D721Med (cell line): ENCODE measurements at regions not wholly inside any gene's neighbourhood (a gene's known extent, or its start where the extent isn't known, plus 50 kb on each side); places are given as distances from the start of the nearest gene placed in this dataset.

Experiments
- DNase-seq: peaks from one replicate; pipeline ENCODE4 v3.0.0; 2011; ENCODE audit warnings: low spot score; ENCODE audit not compliant: insufficient read length
- FAIRE-seq: peaks from 2 replicates; lab custom pipeline; 2011; peaks lifted over from hg19 to GRCh38; lab: Jason Lieb, UNC
- TF ChIP-seq, protein P1 (sequence below): IDR thresholded peaks from 2 replicates; pipeline ENCODE4 v1.5.1; 2012; ENCODE audit warnings: mild to moderate bottlenecking, control low read depth; ENCODE audit not compliant: insufficient read depth; ENCODE audit errors: missing control alignments

DNA sequence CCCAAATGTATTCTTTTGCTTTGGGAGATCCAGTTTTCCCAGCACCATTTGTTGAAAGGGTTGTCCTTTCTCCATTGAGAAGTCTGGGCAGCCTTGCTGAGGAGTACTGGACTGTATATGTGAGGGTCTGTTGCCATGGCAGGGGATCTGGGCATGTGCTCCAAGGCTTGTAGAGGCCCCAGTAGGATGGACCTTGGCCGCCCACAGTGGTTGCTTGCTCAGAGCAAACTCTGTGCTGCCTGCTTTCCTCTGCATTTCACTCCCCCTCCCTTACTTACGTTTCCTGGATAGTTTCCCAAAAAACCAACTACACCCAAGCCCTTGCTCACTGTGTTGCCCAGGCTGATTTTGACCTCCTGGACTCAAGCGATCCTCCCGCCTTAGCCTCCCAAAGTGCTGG is 97.2 kb upstream of the PRR23E start:
- TF ChIP-seq, protein P1, sequence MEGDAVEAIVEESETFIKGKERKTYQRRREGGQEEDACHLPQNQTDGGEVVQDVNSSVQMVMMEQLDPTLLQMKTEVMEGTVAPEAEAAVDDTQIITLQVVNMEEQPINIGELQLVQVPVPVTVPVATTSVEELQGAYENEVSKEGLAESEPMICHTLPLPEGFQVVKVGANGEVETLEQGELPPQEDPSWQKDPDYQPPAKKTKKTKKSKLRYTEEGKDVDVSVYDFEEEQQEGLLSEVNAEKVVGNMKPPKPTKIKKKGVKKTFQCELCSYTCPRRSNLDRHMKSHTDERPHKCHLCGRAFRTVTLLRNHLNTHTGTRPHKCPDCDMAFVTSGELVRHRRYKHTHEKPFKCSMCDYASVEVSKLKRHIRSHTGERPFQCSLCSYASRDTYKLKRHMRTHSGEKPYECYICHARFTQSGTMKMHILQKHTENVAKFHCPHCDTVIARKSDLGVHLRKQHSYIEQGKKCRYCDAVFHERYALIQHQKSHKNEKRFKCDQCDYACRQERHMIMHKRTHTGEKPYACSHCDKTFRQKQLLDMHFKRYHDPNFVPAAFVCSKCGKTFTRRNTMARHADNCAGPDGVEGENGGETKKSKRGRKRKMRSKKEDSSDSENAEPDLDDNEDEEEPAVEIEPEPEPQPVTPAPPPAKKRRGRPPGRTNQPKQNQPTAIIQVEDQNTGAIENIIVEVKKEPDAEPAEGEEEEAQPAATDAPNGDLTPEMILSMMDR: no peak
- no peak for FAIRE-seq
- DNase-seq: no peak

DNA sequence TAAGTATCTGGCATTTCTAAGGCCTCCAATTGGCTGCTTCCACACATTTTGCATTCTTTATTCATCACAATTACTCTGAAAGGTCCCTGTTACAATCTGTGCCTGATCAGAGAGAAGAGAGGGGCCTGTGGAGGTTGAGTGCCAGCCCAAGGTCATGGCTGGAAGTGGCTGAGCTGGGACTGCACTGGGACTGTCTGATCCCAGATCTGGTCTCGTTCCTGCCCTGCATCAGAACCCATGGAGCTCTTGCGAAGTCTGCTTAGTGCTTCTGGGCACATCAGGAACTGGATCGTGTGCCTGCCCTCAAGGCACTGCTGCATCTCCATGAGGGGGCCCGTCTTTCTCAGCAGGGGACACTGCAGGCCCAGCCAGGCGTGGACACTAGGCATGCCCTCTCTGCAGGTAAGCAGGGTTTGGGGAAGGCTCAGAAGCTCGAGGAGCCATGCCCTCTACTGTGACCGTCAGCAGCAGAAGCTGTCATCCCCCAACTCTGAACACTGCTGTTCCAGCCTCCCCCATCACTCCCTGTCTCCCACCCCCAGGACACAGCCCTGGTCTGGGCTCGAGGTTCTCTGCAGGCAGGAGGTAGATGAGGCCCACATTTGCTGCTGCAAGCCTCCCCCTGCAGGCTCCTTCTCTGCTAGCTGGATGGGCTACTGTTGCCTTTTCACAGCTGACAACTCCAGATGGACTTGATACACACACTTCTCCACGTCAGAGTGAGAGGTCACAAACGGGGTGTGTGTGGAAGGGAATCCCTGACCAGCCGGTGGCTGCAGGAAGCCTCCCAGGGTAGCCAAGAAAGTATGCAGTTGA is 96.5 kb upstream of the PRR23E start:
- no peak for DNase-seq
- TF ChIP-seq, protein P1: no peak
- no peak for FAIRE-seq

DNA sequence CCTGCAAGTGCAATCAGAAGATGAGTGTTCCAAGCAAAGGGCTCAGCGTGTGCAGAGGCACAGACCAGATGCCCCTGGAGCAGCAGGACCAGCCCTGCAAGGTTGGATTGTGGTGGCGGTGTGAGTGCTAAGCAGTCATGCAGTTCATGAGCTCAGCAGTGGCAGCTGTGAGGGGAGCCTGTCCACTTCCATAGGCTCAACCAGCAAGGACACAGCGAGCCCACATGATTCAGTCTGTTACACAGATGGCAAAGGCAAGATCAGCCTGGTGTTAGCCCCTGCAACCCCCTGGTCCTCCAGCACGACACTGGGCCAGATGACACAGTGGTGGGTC is 95.9 kb upstream of the PRR23E start:
- TF ChIP-seq, protein P1: no peak
- no peak for DNase-seq
- FAIRE-seq: no peak

DNA sequence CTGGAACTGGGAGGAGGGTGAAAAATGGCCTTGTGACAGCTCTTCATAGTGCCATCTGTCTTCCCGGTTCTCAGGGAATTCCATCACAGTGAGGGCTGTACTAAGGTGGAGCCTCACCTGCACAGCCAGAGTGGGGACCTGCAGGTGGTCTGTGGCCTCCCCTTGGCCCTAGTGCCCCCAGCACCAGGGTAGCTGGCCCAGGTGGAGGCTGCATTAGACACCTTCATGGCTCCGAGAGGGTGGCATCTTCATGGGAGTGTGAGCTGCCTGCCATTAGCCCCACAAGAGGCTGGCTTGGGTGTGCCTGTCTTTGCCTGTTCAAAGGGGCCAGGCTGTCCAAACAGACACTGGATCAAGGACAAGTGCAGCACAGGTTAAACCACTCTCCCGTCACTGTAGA is 95.5 kb upstream of the PRR23E start:
- TF ChIP-seq, protein P1: no peak
- FAIRE-seq (no peak), DNase-seq (no peak)

DNA sequence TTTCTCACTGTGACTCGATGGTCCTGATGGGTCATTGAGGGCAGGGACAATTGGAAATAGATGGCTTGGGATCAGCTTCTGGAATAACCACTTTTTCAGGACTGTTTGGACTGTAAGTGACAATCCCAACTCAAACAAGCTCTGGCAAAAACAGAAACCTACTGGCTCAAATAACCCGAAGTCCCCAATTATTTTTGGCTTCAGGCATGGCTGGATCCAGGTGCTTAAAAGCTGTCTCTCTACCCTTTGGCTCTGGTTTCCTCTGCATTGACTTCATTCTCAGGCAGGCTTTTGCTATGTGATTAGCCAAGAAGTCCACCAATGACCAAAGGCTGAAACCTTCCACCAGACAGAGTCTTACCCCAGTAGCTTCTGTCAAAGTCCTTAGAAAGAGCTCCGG is 92.9 kb upstream of the PRR23E start:
- DNase-seq (no peak), FAIRE-seq (no peak)
- TF ChIP-seq, protein P1: no peak

DNA sequence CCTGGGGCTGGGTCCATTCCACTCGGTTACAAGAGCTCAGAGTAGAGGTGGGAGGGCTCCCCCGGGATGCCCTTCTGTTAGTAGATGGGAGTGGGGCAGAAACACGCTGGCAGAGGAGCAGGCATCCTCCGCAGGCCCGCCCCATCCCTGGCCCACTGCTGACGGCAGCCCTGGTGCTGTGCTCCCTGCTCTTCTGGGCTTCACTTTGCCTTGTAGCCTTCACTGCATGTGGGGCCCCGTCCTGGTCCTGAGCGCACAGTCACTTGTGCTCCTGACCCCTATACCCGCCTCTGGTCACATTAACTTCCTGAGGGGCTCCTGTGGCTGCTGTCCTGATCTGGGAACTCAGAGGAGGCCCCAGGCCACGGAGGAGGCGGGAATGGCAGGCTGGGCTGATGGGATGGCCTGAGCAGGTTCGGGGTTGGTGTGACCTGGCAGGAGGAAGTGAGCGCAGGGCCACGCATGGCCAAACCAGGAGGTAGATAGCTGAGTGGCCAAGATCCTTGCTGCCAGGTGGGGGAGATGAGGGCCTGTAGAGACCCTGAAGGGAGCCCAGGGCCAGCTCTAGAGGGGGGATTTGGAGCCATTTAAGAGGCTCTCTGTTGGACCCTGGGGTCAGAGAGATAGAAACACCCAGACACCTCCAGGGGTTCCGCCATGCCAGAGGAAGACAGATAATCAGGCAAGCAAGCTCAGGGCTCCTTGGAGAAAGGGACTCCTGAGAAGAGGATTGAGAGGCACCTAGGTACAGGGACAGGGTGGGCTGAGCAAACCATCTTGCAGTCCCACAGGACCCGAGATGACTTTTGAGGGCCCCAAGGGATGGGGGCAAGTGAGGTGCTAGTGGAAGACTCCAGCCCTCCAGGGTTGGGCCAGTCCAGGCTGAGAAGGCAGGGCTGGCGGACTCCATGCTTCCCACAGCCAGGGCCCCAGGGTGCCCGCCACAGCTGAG is 92.2 kb upstream of the PRR23E start:
- FAIRE-seq (no peak), DNase-seq (no peak)
- TF ChIP-seq, protein P1: no peak
